AG04450 (cell line): ENCODE measurements at regions not wholly inside any gene's neighbourhood (a gene's known extent, or its start where the extent isn't known, plus 50 kb on each side); places are given as distances from the start of the nearest gene placed in this dataset.
A peak's percentile ranks its signal among the peaks of the same experiment; 100 is the strongest.
"Not testable (repeated sequence)": the region's sequence is repeated elsewhere in the genome, so short reads cannot be mapped to it uniquely, and the experiment has no call there.

Experiments
- CTCF ChIA-PET: fragments of 300-600, 350-600 bp; formaldehyde crosslinking; extraction: SDS; loops from one replicate; lab custom pipeline; 2022; ENCODE audit warnings: antibody characterized with exemption, inconsistent platforms; lab: Charles Lee
- POLR2A ChIA-PET: fragments of 350-600 bp; formaldehyde crosslinking; extraction: SDS; loops from one replicate; lab custom pipeline; 2021; ENCODE audit warnings: antibody characterized with exemption, inconsistent platforms; lab: Yijun Ruan, JAX
- DNase-seq: peaks from one replicate; pipeline ENCODE4 v3.0.0-alpha.2; 2011; ENCODE audit warnings: low read depth, low spot score
- H3K27ac ChIP-seq: one replicate; pipeline ENCODE4 v1.5.1; 2012; ENCODE audit warnings: low read depth, low read length, control low read depth
- H3K27me3 ChIP-seq: one replicate; pipeline ENCODE4 v1.6.0; 2012; ENCODE audit warnings: low read length; ENCODE audit not compliant: control insufficient read depth, insufficient read depth
- H3K4me3 ChIP-seq: 2 replicates; pipeline ENCODE4 v1.5.1; 2011; ENCODE audit warnings: mild to moderate bottlenecking, low read depth, low read length, control low read depth
- H3K9me3 ChIP-seq: 2 replicates; pipeline ENCODE4 v1.5.1; 2012; ENCODE audit warnings: low read length; ENCODE audit not compliant: control insufficient read depth, insufficient read depth
- TF ChIP-seq, protein P1 (sequence below): IDR thresholded peaks from 2 replicates; pipeline ENCODE4 v1.5.1; 2011; ENCODE audit warnings: low read depth, low read length, control low read depth, inconsistent platforms

DNA sequence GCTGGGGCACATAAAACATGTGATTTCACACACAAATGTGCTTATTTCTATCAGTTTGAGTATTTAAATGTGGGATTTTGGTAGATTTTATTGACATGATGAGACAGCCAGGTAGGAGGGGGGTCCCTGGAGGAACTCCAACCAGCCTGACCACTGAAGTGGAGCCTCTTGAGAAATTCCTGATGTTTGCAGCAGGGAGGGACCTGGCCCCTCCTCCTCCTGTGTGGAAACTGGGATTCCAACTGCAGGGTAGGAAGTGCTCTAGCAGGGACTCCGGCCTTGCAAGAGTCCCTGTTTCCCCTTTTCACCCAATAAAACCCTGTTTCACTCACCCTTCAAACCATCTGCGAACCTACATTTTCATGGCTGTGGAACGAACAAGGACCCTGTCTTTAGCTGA is 2224.0 kb upstream of the AGA start:
- DNase-seq = no peak
- Histone ChIP-seq H3K27ac (no peak overlapping the region), H3K27me3 (no peaks in the 10 kb centered on the region), H3K9me3 (peaks cover 3% of the 10 kb centered on the region; the same call in 1 of the 2 replicates), H3K4me3 (no peak overlapping the region)
- TF ChIP-seq, protein P1, sequence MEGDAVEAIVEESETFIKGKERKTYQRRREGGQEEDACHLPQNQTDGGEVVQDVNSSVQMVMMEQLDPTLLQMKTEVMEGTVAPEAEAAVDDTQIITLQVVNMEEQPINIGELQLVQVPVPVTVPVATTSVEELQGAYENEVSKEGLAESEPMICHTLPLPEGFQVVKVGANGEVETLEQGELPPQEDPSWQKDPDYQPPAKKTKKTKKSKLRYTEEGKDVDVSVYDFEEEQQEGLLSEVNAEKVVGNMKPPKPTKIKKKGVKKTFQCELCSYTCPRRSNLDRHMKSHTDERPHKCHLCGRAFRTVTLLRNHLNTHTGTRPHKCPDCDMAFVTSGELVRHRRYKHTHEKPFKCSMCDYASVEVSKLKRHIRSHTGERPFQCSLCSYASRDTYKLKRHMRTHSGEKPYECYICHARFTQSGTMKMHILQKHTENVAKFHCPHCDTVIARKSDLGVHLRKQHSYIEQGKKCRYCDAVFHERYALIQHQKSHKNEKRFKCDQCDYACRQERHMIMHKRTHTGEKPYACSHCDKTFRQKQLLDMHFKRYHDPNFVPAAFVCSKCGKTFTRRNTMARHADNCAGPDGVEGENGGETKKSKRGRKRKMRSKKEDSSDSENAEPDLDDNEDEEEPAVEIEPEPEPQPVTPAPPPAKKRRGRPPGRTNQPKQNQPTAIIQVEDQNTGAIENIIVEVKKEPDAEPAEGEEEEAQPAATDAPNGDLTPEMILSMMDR = no peak
- ChIA-PET CTCF (no interaction called here), POLR2A (no interaction called here)

DNA sequence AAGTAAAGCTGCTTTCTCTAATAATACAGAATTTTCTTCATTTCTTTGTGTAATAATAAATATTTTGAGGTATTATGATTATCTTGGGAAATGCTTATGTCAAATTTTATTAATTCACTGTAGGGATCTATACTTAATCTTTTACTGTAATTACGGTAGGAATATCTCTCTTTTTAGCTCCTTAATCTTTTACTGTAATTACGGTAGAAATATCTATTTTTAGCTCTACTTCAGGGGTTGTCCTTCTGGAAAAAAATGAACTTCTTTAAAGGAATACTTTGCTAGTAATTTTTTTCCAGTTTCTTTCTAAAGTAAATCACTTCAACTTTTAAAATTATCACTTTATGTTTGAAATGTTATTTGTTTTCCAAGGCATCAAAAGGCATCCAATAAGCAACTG is 2229.4 kb upstream of the AGA start:
- Histone ChIP-seq H3K27me3 (no peaks in the 10 kb centered on the region), H3K4me3 (no peak overlapping the region), H3K9me3 (0 out of 2 replicates have a peak, but pooled peaks cover 4% of the 10 kb centered on the region), H3K27ac (no peak overlapping the region)
- ChIA-PET CTCF (no interaction called here), POLR2A (no interaction called here)
- no peak for DNase-seq
- TF ChIP-seq, protein P1 = no peak

DNA sequence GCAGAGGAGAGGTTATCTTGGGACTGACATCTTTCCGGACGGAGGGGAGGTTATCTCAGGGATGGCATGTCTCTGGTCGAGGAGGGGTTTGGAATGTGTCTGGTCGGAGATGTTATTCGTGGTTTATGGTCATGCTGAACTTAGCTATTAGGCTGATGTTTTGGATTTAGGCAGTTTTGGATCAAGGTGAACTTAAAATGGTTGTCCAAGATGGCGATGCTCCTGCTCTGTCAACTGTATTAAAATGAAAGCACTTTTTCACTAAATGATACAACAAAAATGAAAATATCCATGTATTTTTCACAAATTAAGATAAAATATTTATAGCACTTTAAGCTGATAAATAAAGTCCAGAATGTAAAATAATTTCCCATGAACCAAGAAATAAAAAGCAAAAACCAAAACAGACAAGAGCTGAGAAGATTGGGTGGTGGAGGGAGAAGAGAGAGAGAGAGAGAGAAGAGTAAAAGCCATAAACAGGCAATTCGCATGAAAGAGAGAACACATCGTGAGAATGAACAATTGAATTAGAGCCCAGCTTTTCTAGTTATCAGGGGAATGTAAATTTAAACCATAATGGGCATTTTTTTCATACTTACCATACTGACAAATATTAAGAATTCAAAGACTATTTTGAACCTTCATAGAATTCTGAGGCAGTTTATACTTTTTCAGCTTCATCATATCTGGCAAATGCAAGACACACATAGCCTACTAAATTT is 2236.0 kb upstream of the AGA start:
- TF ChIP-seq, protein P1 = no peak
- 0 out of 2 replicates have a peak, but pooled peaks cover 4% of the 10 kb centered on the region for H3K9me3 ChIP-seq
- ChIA-PET POLR2A (no interaction called here), CTCF (no interaction called here)
- H3K27ac ChIP-seq = no peak overlapping the region
- no peak overlapping the region for H3K4me3 ChIP-seq
- H3K27me3 ChIP-seq = no peaks in the 10 kb centered on the region
- no peak for DNase-seq

DNA sequence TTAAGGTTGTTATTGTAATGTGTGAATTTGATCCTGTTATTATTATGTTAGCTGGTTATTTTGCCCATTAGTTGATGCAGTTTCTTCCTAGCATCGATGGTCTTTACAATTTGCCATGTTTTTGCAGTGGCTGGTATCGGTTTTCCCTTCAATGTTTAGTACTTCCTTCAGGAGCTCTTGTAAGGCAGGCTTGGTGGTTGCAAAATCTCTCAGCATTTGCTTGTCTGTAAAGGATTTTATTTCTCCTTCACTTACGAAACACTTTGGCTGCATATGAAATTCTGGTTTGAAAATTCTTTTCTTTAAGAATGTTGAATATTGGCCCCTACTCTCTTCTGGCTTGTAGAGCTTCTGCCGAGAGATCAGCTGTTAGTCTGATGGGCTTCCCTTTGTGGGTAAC is 2241.4 kb upstream of the AGA start:
- H3K27me3 ChIP-seq, POLR2A ChIA-PET, H3K27ac ChIP-seq, H3K4me3 ChIP-seq, H3K9me3 ChIP-seq, CTCF ChIA-PET: not testable (repeated sequence)
- DNase-seq = peak; percentile 4

DNA sequence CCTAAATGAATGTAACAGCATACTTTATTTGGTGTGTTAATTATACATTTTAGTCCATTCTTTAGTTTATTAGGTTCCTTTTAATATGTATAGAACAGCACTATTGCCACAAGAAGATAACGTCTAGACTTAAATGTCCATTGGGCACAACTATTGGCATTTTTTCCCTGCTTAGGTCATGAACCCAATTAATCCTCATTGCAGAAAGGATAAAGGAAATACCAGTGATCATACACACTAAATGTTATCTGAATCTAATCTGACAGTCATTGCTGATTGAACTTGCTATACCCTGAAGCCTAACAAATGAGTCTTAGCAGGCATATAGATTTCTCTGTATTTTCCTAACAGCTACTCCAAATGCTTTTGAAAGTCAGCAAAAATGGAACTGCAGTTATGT is 2250.0 kb upstream of the AGA start:
- TF ChIP-seq, protein P1 = no peak
- peaks cover 2% of the 10 kb centered on the region; the same call in 1 of the 2 replicates for H3K9me3 ChIP-seq
- DNase-seq = no peak
- H3K27me3 ChIP-seq = no peaks in the 10 kb centered on the region
- POLR2A ChIA-PET = no interaction called here
- CTCF ChIA-PET = no interaction called here
- H3K27ac ChIP-seq = no peak overlapping the region
- no peak overlapping the region for H3K4me3 ChIP-seq
